HG03108 (cell line): ENCODE measurements at regions not wholly inside any gene's neighbourhood (a gene's known extent, or its start where the extent isn't known, plus 50 kb on each side); places are given as distances from the start of the nearest gene placed in this dataset.
"Not testable (repeated sequence)": the region's sequence is repeated elsewhere in the genome, so short reads cannot be mapped to it uniquely, and the experiment has no call there.

Experiments used
- ATAC-seq: cut with Tn5 transposase; IDR thresholded peaks from one replicate; pipeline ENCODE4 v1.9.1; 2021; ENCODE audit warnings: moderate library complexity; ENCODE audit not compliant: unreplicated experiment

DNA sequence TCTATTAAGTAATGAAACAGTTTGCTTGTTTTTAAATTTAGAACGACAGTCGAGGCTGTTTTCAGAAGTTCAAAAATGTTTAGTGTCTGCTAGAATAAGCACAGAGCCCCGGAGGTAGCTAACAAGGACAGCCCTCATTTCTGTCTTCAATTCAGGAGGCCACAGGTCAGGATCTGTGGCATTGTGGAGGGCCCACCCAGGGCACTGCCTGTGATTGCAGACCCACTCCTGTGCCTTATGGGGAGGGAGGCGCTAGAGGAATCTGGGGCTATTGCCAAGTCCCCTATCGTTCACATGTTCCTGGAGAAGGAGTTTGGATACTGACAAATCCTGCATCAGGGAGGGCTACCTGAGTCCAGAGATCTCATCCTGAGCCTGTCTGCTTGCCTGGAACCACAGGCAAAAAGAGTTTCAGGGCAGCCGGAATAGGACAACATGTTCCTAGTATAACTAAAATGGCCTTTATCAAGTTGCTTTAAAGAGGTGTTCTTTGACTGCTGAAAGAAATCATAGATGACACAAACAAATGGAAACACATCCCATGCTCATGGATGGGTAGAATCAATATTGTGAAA lies 141.5 kb upstream of the ROPN1 start:
- ATAC-seq = no peak

DNA sequence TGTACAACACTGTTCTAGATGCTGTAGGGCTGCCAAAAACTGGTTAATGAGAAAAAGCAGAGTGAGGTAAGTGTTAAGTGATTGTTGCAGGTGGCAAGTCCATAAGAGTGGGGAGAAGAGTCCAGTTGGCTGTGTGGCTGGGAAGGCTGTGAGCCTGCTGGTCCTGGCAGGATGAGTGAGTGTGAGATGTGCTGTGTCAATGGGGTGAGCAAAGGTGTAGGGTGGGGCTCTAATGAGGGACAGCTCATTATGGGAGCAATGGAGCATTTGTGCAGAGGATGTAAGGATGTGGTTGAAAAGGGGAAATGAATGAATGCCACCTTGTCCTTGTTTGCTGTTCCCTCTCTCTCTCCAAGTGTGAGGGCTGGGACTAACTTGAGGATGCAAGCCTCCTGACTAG lies 145.3 kb upstream of the ROPN1 start:
- no peak for ATAC-seq

DNA sequence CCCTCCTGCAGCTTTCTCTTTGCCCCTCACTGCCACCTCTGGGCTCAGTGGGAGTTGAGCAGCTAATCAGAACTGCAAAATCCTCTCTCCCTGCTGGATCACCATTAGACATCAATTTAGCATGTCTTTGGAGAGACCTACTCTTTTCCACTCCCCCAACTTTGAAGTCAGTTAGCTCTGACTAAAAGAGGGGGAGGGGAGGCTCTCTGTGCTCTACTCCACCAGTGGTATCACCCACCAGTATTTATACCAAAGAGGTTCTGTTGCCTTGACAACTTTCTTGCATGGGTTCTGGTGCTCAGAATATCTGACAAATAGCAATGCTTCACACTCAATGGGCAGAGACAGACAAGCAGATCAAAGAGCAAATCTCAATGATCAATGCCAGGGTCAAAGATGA lies 146.2 kb upstream of the ROPN1 start:
- no peak for ATAC-seq

DNA sequence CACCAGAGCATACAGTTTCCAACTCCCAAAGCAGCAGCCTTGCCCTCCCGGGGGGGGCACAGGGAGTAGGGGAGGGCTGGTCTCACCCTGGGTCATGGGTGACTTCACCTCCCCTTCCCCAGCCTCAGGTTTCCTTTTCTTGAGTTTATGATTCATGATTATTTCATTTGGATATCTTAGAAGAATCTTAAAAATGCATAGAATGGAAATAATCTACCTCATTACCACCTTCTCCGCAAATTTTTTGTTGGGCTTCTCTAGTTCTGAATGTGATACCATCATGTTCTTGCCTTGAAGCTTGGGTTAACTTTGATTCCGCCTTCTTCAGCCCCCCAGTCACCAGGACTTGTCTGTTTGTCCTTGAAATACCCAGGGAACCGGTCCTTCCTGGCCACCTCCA lies 148.8 kb upstream of the ROPN1 start:
- ATAC-seq = no peak

DNA sequence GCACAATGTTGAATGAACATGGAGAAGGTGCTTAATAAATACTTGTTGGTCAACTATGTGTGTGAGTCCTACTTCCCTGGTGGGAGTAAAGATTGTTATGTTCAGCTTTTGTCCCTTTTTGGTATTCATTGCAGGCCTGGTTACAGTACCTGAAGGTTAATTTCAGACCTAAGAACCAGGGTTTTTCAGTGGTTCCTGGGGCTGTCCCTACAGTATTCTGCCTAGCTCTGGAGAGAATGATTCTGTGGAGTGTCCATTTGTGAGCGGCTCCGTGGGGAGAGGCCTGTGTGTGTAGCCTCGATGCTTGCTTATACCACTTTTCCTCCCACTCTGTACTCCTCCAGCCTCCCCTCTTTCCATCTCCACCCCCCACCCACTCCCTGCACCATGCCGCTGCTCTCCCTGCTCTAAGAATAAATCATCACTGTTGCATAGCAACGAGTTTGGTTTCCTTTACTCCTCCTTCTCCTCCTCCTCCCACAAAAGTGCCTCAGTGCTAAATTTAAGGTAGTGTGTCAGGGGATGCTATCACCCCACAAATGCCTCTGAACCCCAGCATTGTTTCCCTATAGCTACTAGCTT lies 150.6 kb upstream of the ROPN1 start:
- no peak for ATAC-seq

DNA sequence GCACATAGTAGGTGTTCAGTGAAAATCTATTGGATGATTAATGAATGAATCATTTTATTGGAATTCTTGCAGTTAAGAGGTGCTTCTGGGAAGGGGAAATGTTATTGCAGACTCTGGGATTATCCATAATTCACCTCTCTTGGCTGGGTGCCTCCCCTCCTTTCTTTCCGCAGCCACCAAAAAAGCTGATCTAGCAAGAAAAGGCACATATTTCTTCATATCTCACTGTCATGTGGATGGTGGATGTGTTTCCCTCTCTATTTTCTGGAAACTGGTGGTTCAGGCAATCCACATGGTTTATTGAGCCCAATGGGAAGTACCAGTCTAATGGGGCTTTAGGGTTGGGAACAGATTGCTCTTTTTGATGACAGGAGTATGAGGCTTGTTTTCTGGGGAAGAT lies 151.1 kb upstream of the ROPN1 start:
- ATAC-seq = no peak

DNA sequence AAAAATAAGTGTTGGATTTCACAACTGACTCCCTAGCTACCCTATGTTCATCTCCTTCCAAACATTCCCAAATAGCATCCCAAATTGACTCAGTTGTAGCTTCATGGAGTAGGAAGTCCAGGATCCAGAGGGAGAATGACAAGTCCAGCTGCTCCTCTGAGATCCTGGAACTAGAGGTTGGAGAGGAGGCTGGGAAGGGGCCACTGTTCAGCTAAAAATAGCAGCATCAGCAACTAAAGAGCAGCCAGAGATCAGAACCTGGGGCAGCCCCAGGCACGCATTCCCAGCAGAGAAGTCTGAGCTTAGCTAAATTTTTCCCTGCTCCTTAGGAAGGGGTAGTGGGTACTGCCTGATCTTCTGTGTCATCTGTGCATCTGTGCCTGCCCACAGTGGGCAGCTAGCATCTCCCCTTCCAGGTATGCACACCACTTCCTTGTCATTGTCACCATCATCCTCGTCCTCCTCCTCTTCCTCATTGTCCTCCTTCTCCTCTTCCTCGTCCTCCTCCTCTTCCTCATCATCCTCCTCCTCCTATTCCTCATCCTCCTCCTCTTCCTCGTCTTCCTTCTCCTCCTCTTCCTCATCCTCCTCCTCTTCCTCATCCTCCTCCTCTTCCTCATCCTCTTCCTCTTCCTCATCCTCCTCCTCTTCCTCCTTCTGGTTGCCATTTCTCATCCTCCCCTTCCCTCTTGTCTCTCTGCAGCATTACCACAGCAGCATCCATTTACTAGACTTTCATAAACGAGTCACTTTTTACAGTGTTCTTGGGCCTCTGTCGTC lies 152.3 kb upstream of the ROPN1 start:
- no peak for ATAC-seq

DNA sequence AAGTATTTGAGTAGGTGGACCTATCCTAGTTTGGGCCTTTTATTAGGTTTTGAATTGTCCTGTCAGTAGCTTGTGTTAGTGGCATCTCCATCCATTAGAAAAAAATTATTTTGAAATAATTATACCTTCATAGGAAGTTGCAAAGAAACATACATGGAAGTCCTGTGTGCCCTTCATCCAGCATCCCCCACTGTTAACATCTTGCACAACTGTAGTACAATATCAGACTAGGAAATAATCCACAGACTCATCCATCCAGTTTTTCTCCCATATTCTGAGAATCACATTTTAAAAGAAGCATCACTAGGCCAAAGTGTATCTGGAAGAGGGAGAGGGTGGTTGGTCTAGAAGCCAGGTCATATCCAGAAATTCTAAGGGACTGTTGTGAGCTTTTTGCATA lies 155.5 kb upstream of the ROPN1 start:
- no peak for ATAC-seq

DNA sequence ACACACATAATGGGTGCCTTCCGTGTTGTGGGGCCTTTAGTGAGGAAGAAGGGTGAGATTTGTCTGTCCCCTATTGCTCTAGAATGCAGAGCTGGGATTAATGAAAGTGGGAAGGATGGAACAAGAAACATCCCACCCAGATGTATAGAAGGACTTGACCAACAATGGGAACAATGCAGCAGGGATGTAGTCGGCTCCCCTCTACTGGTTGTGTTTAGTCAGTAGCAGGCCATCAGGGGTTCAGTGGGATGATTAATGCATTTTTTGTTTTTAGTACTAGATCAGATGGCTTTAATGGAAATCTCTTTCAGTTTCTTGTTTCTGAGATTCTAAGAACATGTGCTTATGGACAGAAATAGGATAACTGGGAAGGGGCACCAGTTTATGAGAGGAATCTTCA lies 156.0 kb upstream of the ROPN1 start:
- ATAC-seq = no peak

DNA sequence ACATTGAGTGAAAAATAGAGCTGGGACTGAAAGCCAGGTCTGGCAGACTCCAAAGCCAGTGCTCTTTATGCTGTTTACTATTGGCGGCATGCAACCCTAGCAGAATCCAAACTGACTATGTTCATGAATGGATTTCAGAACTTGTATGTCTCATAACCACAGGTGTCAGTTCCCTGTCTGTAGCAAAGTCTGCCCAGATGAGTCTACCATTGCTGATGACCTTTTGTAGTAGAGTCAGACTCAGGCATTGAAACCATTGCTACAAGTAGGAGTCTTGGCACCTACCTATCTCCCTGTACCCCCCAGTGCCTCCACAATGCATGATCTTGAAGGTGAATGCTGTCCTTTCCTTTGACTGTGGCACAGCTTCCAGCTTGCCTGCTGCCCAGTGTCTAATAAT lies 157.2 kb upstream of the ROPN1 start:
- no peak for ATAC-seq

DNA sequence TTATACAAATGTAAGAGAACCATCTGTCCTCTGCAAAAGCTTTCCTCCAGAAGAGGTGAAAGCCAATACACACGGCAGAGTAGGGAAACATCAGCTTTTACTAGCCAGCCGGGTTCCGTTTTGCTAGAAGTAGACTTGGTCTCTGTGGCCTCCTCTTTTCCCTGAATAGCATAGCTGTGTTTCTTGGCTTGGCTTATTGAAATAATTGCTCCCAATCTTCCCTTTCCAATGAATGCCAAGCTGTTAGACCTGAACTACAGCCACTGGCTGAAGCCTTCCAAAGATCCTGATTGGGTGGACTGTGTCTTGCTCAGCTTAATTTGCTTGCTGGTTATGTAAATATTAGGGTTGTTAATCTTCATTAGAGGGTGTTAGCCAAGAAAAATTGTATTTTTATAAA lies 157.8 kb upstream of the ROPN1 start:
- ATAC-seq = no peak

DNA sequence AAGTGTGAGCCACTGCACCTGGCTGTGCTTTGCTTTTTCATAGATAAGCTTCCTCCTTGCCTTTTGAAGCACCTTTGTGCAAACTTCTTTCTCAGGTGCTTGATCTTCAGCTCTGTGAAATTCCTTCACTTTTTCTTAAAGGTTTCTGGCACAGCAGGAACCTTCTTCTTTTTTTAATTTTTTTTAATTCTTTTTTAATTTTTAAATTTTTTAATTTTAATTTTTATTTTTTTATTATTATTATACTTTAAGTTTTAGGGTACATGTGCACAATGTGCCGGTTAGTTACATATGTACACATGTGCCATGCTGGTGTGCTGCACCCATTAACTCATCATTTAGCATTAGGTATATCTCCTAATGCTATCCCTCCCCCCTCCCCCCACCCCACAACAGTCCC lies 161.0 kb upstream of the ROPN1 start:
- ATAC-seq = not testable (repeated sequence)

DNA sequence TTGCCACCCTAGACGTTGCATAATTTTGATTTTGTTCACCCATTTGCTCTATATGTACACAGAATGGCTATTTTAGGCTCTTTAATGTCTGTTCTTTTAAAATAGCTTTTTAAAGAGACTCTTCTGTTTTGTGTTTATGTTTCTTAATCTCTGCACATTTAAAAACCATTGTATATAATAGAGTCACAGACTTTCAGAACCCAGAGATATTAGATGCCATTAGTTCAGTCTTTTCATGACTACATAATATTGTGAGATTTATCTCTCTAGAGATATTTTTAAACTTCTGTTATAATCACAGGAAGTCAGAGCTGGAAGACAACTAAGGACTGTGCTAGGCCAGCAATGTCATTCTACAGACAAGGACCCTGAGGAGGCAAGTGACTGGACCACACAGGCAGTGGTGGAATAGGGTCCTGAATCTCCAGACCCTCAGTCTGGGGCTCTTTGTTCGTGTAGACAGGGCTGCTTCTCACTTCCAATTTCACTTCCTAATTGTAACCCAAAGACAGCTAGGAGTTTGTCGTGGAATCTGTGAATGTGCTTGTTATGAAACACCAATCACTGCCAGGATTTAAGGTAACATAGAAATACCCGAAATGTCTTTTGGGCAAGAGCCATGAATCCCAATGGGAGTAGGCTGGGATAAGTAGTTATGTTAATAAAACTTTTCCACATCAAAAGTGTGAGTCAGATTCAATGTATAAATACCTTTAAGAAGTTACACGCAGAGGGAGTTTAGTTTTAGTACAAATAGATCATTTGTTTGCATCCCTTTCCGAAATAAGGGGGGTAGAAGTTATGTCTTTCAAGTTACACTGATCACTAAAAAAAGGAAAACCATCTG lies 165.2 kb upstream of the ROPN1 start:
- ATAC-seq = no peak

DNA sequence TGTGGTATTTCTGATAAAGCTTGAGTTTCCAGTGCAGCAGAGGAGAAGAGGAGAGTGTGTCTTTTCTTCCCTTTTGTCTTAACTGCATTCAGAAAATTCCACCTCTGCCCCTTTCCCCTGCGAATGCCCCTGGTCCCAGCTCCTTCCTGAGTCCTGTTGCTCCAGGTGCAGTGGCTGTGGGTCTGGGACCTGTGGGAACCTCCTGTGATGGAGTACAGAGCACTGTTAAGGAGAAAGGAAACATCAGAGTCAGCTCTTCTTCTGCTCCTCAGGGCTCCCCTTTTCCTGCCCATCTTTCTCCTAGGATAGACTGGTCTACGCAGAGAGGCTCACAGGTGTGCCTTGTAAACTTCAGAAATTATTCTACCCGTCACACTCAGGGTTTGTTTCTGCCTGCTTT lies 165.8 kb upstream of the ROPN1 start:
- ATAC-seq = no peak

DNA sequence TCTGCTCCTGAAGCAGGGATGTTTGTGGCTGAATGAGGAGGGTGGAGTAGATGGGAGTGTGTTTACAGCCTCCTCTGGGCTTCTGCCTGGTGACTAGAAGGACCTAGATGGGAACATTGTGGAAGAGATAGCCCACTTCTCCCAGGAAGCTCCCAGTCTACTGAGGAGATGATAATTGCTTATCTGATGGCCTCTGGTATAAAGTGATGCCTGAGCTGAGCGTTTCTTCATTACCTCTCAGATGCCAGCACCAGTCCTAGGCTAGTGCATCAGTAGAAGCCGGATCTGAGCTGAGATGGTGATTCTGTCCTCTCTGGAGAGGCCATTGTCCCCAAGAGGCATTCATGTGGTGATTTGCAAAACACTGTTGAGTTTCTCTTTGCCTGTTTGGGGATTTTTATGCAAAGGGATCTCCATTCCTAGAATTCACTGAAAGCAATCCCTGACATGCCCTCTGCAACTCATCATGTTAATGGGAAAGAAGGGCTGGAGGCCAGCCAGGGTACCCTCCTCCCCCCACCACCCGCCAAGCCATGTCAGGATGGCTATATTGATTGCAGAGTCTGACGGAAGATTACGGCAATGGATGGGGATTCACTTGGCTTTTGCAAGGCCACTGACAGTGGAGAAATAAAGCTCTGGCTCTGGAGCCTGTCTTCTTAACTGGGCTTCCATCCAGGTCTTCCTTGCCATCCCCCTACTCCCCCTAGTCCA lies 166.4 kb upstream of the ROPN1 start:
- ATAC-seq = no peak

DNA sequence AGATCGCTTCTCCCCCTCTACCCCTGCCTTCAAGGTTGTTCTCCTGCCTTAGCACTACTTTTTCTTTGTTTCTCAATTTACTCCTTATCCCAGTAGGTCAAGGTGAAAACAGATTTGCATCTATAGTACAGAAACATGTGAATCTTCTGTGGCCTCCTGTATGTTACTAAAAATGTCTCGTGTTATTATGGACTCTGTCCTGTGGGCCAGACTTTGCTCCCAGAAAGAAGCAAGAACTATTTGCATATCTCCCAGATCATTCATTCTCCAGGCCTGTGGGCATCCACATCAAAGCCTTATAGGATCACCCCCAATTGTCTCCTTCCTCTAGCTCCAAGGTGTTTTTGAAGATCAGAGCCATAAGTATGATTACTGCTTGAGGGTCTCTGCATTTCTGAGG lies 169.5 kb upstream of the ROPN1 start:
- no peak for ATAC-seq

DNA sequence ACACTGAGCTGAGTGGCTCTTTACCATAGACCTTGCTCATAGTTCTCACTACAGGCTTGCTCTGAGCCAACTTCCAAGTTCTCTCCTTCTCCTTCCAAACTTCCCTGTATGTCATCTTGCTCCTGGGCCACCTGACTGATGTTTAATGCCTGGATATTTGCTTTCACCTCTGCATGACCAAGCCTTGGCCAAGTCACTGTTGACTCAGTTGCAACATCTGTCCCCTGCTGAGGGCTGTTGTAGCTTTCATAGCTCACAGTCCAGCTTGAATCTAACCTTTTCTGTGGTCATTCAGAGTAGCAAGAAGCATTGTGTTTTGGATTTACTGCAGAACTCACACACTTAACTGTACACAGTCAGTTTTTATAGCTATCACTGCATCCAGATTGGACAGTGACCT lies 171.8 kb upstream of the ROPN1 start:
- no peak for ATAC-seq

DNA sequence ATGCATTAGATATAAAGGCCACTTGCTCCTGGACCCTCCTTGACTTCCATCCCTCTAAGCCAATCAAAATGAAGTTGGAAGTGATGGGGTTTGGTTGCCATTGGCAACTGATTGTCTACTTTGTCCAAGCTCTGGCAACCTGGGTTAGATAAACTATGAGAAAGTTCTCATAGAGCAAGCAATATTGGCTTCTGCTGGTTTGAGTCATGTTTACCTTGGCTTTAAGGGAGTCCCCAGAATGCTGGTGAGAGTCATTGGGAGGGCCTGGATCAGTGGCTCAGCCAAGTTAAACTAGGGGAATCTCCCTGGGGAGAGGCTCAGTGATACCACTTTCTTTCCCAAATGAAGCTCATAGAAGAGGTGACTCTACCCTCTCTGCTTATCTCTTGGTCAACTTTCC lies 176.3 kb upstream of the ROPN1 start:
- ATAC-seq = no peak

DNA sequence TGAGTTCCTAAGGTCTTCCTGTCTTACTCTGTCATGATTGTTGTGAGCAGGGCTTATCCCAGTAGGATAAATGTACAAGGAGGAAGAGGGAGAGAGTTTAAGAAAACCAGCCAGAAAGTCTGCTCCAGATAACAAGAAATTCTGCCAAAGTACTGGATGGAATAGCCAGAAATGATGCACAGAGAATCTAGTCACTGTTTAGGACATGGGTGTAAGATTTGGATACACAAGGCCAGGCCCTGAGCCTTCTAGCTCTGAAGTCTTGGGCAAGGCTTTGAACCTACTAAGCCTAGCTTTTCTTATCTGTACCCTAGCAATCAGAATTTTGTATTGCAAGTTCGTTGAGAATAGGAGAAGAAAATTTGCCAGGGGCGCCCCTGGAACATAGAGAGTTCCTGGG lies 180.4 kb upstream of the ROPN1 start:
- no peak for ATAC-seq

DNA sequence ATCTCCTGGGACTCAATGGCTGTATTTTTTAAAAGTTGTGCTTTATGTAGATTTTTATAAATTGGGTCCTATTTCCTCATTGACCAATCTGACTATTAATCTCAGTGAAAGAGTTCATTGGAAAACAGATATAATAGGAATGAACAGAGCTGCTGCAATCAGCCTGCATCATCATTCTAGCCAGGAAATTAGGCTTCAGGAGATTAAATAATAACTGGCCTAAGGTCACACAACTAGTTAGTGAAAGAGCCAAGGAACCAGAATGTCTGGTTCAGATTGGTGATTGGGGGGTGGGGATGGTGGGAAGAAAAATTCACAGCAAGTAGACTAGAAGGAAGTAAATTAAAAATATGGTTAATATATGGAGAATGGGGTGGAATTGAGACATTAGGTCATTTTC lies 180.9 kb upstream of the ROPN1 start:
- no peak for ATAC-seq

DNA sequence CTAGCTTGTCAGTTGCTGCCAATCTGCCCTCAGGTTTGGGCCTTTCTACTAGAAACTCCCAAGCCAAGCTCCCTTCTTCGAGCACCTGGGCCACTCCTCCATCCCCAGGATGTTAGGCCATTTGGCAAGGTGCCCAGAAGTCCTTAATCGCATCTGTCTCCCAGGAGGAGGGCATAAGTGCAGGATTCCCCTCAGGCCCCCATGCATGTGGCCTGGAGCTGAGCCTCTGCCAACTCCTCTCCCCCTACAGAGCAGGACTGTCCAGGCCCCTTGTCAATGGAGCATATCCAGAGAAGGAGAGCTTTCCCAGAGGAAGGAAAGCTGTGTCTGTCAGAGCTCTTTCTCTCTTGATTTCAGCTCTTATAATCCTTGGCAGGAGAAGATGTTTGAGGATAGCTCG lies 182.6 kb upstream of the ROPN1 start:
- ATAC-seq = no peak
